Naive thymus-derived CD8-positive, alpha-beta T cell (primary cell): ENCODE measurements at regions not wholly inside any gene's neighbourhood (a gene's known extent, or its start where the extent isn't known, plus 50 kb on each side); places are given as distances from the start of the nearest gene placed in this dataset.
"Not testable (repeated sequence)": the region's sequence is repeated elsewhere in the genome, so short reads cannot be mapped to it uniquely, and the experiment has no call there.

Experiments
- ATAC-seq, 2 donors: fragments of 150-1000 bp; cut with Tn5 transposase in 1 of 2; sonication (Bioruptor Pico), chemical (Tn5 transposase) in 1 of 2; 1 replicate in 1 of 2; 2 replicates in 1 of 2; pipeline ENCODE4 v1.10.0; 2021; ENCODE audit warnings: mild to moderate bottlenecking in 2 of 2, moderate library complexity in 2 of 2
- POLR2A ChIA-PET: fragments of 350-600 bp; sonication (Branson Sonifier 250); formaldehyde crosslinking; loops from one replicate; lab custom pipeline; 2021; ENCODE audit warnings: antibody characterized with exemption; lab: Charles Lee
- DNase-seq, 10 donors: peaks; one replicate each; pipeline versions ENCODE4 v3.0.0 to v3.0.0-alpha.2; 2020 to 2022
- H3K27ac Mint-ChIP-seq, 10 donors: one replicate each; pipeline ENCODE4 v1.8.0; 2020 to 2022; ENCODE audit warnings: mild to moderate bottlenecking in 10 of 10, mixed read lengths in 10 of 10, moderate library complexity in 4 of 10, inconsistent platforms in 1 of 10
- H3K27me3 Mint-ChIP-seq, 5 donors: one replicate each; pipeline ENCODE4 v1.8.0; 2021 to 2022; ENCODE audit warnings: mixed read lengths in 5 of 5
- H3K36me3 Mint-ChIP-seq, 3 donors: one replicate each; pipeline ENCODE4 v1.8.0; 2020 to 2022; ENCODE audit warnings: mixed read lengths in 3 of 3, mild to moderate bottlenecking in 2 of 3, inconsistent platforms in 1 of 3
- H3K4me1 Mint-ChIP-seq, 4 donors: one replicate each; pipeline ENCODE4 v1.8.0; 2021 to 2022; ENCODE audit warnings: mixed read lengths in 4 of 4
- H3K4me3 Mint-ChIP-seq, 10 donors: one replicate each; pipeline ENCODE4 v1.8.0; 2020 to 2022; ENCODE audit warnings: mild to moderate bottlenecking in 10 of 10, mixed read lengths in 10 of 10, moderate library complexity in 6 of 10, inconsistent platforms in 1 of 10
- H3K9me3 Mint-ChIP-seq, 9 donors: one replicate each; pipeline ENCODE4 v1.8.0; 2020 to 2022; ENCODE audit warnings: mixed read lengths in 9 of 9, mild to moderate bottlenecking in 3 of 9, inconsistent platforms in 1 of 9, moderate library complexity in 1 of 9

- H3K27ac Mint-ChIP-seq, ATAC-seq, H3K4me1 Mint-ChIP-seq, POLR2A ChIA-PET, H3K36me3 Mint-ChIP-seq, H3K4me3 Mint-ChIP-seq, H3K27me3 Mint-ChIP-seq, H3K9me3 Mint-ChIP-seq: not testable (repeated sequence)
- DNase-seq: peak in 5 of 10 donors; percentile 34 to 92 (median 72)
Observed at GRCh38 chr5:71289946-71290345, 165.5 kb upstream of the BDP1 start.

- H3K36me3 Mint-ChIP-seq, H3K4me3 Mint-ChIP-seq, H3K27me3 Mint-ChIP-seq, H3K9me3 Mint-ChIP-seq, H3K4me1 Mint-ChIP-seq, ATAC-seq, POLR2A ChIA-PET, H3K27ac Mint-ChIP-seq, DNase-seq: not testable (repeated sequence)
Observed at GRCh38 chr5:71290979-71291378, 164.5 kb upstream of the BDP1 start.
